ENCODE measurements at regions not wholly inside any gene's neighbourhood (a gene's known extent, or its start where the extent isn't known, plus 50 kb on each side); places are given as distances from the start of the nearest gene placed in this dataset.

DNA sequence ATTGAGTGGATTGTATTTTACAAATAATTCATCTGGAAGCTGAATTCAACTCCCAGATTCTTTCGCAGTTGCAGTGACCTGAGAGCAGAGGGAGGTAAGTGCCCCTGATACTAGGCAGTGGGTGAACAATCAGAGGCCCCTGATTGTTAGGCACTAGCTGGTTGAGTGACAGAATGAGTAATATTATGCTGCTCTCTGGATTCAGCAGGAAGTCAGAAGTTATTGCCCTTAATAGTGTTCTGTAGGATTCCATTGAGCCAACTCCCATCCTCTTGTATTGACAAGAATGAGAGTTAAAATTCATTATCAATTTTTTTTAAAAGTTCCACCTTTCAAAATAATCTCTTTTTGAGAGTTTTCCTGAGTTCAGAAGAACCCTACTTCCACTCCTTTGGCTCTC lies 301.2 kb downstream of the DTWD2 start:
- no peaks in the 10 kb centered on the region for H3K4me1 Mint-ChIP-seq
- H3K79me1 ChIP-seq (ENCODE audit: insufficient read depth, low read depth, low read length, poor library complexity, severe bottlenecking), result no peaks in the 10 kb centered on the region
- no peak overlapping the region for H2AFZ ChIP-seq (ENCODE audit: low read length)
- H3K9me3 ChIP-seq (ENCODE audit: control insufficient read depth, low read depth, low read length), result no peaks in the 10 kb centered on the region
- no peaks in the 10 kb centered on the region for H3K27me3 Mint-ChIP-seq (ENCODE audit: low read depth)
- H4K8ac ChIP-seq (replicated peaks; ENCODE audit: insufficient read length, low read depth, low read length), result no peak overlapping the region
- H3K4me3 Mint-ChIP-seq, result no peak overlapping the region
- no CpG with 5 or more reads among the region's 1 CpG for WGBS (ENCODE audit: extremely low coverage, insufficient read length, low lambda C conversion rate)
- no peak overlapping the region for H3K56ac ChIP-seq (ENCODE audit: insufficient read length, low read depth, low read length)
- no peak overlapping the region for H3K4ac ChIP-seq (ENCODE audit: low read depth, low read length)
- H3K4me1 ChIP-seq (ENCODE audit: insufficient read depth, low read length), result no peaks in the 10 kb centered on the region
- no peak overlapping the region for H2AK5ac ChIP-seq (ENCODE audit: insufficient read length, low read length)
- no peak overlapping the region for H3K9ac ChIP-seq (ENCODE audit: extremely low read depth, insufficient read length, low read length)
- H2BK5ac ChIP-seq (ENCODE audit: insufficient read length, low read length), result no peak overlapping the region
- H3K14ac ChIP-seq (ENCODE audit: insufficient read depth, low read length), result no peak overlapping the region
- no peak overlapping the region for H2BK20ac ChIP-seq (ENCODE audit: low read depth, low read length, poor library complexity, severe bottlenecking)
- H3K79me2 ChIP-seq (ENCODE audit: insufficient read depth, low read length), result no peaks in the 10 kb centered on the region
- no peak overlapping the region for H3K27ac Mint-ChIP-seq
- no peak overlapping the region for H4K5ac ChIP-seq (ENCODE audit: insufficient read length, low read depth, low read length)
- H3K23me2 ChIP-seq (ENCODE audit: insufficient read length, low read depth, low read length, poor library complexity, severe bottlenecking), result no peaks in the 10 kb centered on the region
- H3K27me3 ChIP-seq (ENCODE audit: insufficient read depth, low read length), result no peaks in the 10 kb centered on the region
- no peaks in the 10 kb centered on the region for H3K36me3 Mint-ChIP-seq (ENCODE audit: insufficient read depth in 1 of 3, low read depth in 3 of 3)
- no peak overlapping the region for H3T11ph ChIP-seq (ENCODE audit: low read length)
- no peak overlapping the region for H4K91ac ChIP-seq (ENCODE audit: insufficient read length, low read depth, low read length)
- no peak overlapping the region for H2BK15ac ChIP-seq (ENCODE audit: low read depth, low read length)
- no peak overlapping the region for H3K23ac ChIP-seq (ENCODE audit: insufficient read length, low read depth, low read length)
- no peaks in the 10 kb centered on the region for H4K20me1 ChIP-seq (ENCODE audit: control insufficient read depth, insufficient read depth, insufficient read length)
- H3K4me2 ChIP-seq (ENCODE audit: insufficient read depth, insufficient read length, low read length), result no peak overlapping the region
- no peak overlapping the region for H2BK12ac ChIP-seq (ENCODE audit: insufficient read length, low read depth, low read length)
- no peak overlapping the region for H3K18ac ChIP-seq (ENCODE audit: insufficient read length, low read depth, low read length)
- TF ChIP-seq CTCF (conservative IDR thresholded peaks at IDR 0.05), result no peak
- H2BK120ac ChIP-seq (ENCODE audit: low read depth, low read length, poor library complexity, severe bottlenecking), result no peak overlapping the region
- no peak for DNase-seq
- H3K9me3 Mint-ChIP-seq, result no peaks in the 10 kb centered on the region
- no peak overlapping the region for H3K27ac ChIP-seq (ENCODE audit: insufficient read length, low read depth, low read length)
